ENCODE measurements at regions not wholly inside any gene's neighbourhood (a gene's known extent, or its start where the extent isn't known, plus 50 kb on each side); places are given as distances from the start of the nearest gene placed in this dataset.

DNA sequence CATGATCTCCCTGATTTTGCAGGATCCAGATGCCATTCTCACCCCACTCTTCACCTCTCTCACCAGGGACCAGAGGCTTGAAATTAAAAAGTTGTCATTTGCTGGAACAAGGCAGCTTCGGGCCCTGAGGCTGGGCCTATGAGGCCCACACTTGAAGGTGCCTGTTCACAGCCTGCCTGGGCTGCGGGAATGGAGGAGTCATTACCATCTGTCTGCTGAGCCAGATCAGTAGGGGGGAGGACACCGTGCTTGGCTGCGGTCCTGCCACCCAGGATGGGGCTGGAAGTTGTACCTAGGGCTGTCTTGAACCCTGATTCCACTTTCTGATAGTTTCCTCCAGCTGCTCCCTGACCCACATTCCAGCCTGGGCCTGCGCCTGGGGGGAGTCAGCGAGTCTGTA is 208.3 kb upstream of the N4BP1 start:
- no peak for TF ChIP-seq CTCF (IDR thresholded peaks at IDR 0.05)
- no peak for TF ChIP-seq POLR2A (IDR thresholded peaks at IDR 0.05)

Data from esophagus squamous epithelium (tissue), 4 donors.